ENCODE measurements at regions not wholly inside any gene's neighbourhood (a gene's known extent, or its start where the extent isn't known, plus 50 kb on each side); places are given as distances from the start of the nearest gene placed in this dataset.
A peak's percentile ranks its signal among the peaks of the same experiment; 100 is the strongest.

GRCh38 chr10:86591436-86591835, 62.9 kb upstream of the OPN4 start:
- peaks cover 30% of the 10 kb centered on the region for H3K4me1 Mint-ChIP-seq (ENCODE audit: low read depth)
- no peak overlapping the region for H3K4me3 Mint-ChIP-seq
- H3K27me3 Mint-ChIP-seq (ENCODE audit: insufficient read depth), result peaks cover 9% of the 10 kb centered on the region
- no peaks in the 10 kb centered on the region for H3K36me3 Mint-ChIP-seq (ENCODE audit: low read depth)
- no peaks in the 10 kb centered on the region for H3K9me3 Mint-ChIP-seq
- no peak for DNase-seq
- no peak overlapping the region for H3K27ac Mint-ChIP-seq
- TF ChIP-seq, protein P1, sequence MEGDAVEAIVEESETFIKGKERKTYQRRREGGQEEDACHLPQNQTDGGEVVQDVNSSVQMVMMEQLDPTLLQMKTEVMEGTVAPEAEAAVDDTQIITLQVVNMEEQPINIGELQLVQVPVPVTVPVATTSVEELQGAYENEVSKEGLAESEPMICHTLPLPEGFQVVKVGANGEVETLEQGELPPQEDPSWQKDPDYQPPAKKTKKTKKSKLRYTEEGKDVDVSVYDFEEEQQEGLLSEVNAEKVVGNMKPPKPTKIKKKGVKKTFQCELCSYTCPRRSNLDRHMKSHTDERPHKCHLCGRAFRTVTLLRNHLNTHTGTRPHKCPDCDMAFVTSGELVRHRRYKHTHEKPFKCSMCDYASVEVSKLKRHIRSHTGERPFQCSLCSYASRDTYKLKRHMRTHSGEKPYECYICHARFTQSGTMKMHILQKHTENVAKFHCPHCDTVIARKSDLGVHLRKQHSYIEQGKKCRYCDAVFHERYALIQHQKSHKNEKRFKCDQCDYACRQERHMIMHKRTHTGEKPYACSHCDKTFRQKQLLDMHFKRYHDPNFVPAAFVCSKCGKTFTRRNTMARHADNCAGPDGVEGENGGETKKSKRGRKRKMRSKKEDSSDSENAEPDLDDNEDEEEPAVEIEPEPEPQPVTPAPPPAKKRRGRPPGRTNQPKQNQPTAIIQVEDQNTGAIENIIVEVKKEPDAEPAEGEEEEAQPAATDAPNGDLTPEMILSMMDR (IDR thresholded peaks at IDR 0.05), result no peak

GRCh38 chr10:86592413-86592812, 61.9 kb upstream of the OPN4 start:
- TF ChIP-seq, protein P1 (IDR thresholded peaks at IDR 0.05), result peak; percentile 41; the same call in 1 of the 2 replicates
- H3K36me3 Mint-ChIP-seq (ENCODE audit: low read depth), result no peaks in the 10 kb centered on the region
- peaks cover 9% of the 10 kb centered on the region for H3K27me3 Mint-ChIP-seq (ENCODE audit: insufficient read depth)
- no peak for DNase-seq
- H3K4me3 Mint-ChIP-seq, result no peak overlapping the region
- H3K27ac Mint-ChIP-seq, result no peak overlapping the region
- H3K4me1 Mint-ChIP-seq (ENCODE audit: low read depth), result peaks cover 29% of the 10 kb centered on the region
- no peaks in the 10 kb centered on the region for H3K9me3 Mint-ChIP-seq

DNA sequence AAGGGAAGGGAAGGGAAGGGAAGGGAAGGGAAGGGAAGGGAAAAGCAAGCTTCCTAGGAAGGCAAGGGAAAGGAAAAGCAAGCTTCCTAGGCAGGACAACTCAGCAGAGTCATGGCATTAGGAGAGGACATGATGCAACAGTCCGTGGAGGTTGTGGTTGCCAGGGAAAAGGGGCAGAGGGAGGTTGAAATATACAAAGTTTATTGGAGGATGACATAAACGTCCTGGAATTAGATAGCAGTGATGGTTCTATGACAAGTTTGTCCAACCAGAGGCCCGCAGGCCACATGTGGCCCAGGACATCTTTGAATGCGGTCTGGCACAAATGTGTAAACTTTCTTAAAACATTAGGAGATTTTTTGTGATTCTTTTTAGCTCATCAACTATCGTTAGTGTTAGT, 59.8 kb upstream of the OPN4 start:
- H3K36me3 Mint-ChIP-seq (ENCODE audit: low read depth), result no peaks in the 10 kb centered on the region
- peaks cover 14% of the 10 kb centered on the region for H3K27me3 Mint-ChIP-seq (ENCODE audit: insufficient read depth)
- no peak overlapping the region for H3K4me3 Mint-ChIP-seq
- H3K4me1 Mint-ChIP-seq (ENCODE audit: low read depth), result peaks cover 29% of the 10 kb centered on the region
- H3K27ac Mint-ChIP-seq, result peak overlapping the region; percentile 93
- H3K9me3 Mint-ChIP-seq, result no peaks in the 10 kb centered on the region
- TF ChIP-seq, protein P1 (IDR thresholded peaks at IDR 0.05), result no peak
- peak; percentile 96 for DNase-seq

GRCh38 chr10:86595496-86595895, 58.9 kb upstream of the OPN4 start:
- DNase-seq, result no peak
- no peak overlapping the region for H3K27ac Mint-ChIP-seq
- peaks cover 35% of the 10 kb centered on the region for H3K4me1 Mint-ChIP-seq (ENCODE audit: low read depth)
- no peaks in the 10 kb centered on the region for H3K9me3 Mint-ChIP-seq
- no peaks in the 10 kb centered on the region for H3K36me3 Mint-ChIP-seq (ENCODE audit: low read depth)
- TF ChIP-seq, protein P1 (IDR thresholded peaks at IDR 0.05), result 0 out of 2 replicates have a peak, but pooled peaks have one; percentile 20
- H3K4me3 Mint-ChIP-seq, result no peak overlapping the region
- H3K27me3 Mint-ChIP-seq (ENCODE audit: insufficient read depth), result peaks cover 15% of the 10 kb centered on the region

- Mint-ChIP-seq H3K27me3 (ENCODE audit: insufficient read depth) (peaks cover 17% of the 10 kb centered on the region), H3K27ac (no peak overlapping the region), H3K9me3 (no peaks in the 10 kb centered on the region), H3K4me1 (ENCODE audit: low read depth) (peaks cover 37% of the 10 kb centered on the region), H3K4me3 (no peak overlapping the region), H3K36me3 (ENCODE audit: low read depth) (no peaks in the 10 kb centered on the region)
- DNase-seq, result no peak
- TF ChIP-seq, protein P1 (IDR thresholded peaks at IDR 0.05), result no peak
These were observed 58.1 kb upstream of the OPN4 start for GRCh38 chr10:86596266-86596665.

- no peaks in the 10 kb centered on the region for H3K9me3 Mint-ChIP-seq
- H3K4me3 Mint-ChIP-seq, result no peak overlapping the region
- TF ChIP-seq, protein P1 (IDR thresholded peaks at IDR 0.05), result no peak
- peaks cover 37% of the 10 kb centered on the region for H3K4me1 Mint-ChIP-seq (ENCODE audit: low read depth)
- DNase-seq, result no peak
- H3K36me3 Mint-ChIP-seq (ENCODE audit: low read depth), result no peaks in the 10 kb centered on the region
- no peak overlapping the region for H3K27ac Mint-ChIP-seq
- H3K27me3 Mint-ChIP-seq (ENCODE audit: insufficient read depth), result peaks cover 15% of the 10 kb centered on the region
These were observed 57.0 kb upstream of the OPN4 start for GRCh38 chr10:86597306-86597705.

Data from HFFc6 (cell line).